HG03159 (cell line): ENCODE measurements at regions not wholly inside any gene's neighbourhood (a gene's known extent, or its start where the extent isn't known, plus 50 kb on each side); places are given as distances from the start of the nearest gene placed in this dataset.
A peak's percentile ranks its signal among the peaks of the same experiment; 100 is the strongest.
"Not testable (repeated sequence)": the region's sequence is repeated elsewhere in the genome, so short reads cannot be mapped to it uniquely, and the experiment has no call there.

Experiments
- ATAC-seq: cut with Tn5 transposase; IDR thresholded peaks from one replicate; pipeline ENCODE4 v1.9.1; 2021; ENCODE audit warnings: mild to moderate bottlenecking, moderate library complexity; ENCODE audit not compliant: unreplicated experiment

DNA sequence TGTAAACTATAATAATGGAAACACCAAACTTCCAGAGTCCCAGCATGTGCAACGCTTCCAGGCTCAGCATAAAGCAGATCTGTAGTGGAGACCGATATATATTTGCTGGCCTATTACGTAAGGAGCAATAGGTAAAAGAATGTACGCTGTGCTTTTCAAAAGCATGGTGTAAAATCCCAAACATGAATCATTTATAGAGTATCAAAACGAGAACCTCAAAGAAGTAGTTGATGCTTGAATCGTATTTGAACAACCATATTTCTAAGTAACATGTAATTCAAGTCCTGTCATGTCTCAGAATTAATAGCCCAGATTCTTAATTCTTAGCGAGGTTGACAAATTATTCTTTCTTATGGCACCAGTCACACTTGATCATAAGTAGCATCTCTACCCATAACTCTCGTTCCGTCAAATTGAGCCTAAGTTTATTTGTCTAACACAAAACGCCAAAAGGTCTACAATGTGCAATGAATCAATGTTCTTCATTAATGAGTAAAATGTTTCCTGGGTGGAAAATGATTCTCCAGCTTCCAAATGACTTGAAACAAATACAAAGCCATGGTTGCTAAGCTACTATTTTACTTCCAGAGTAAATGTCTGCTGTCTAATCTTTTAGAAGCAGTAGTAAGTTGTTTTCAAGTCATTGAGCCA, 811.5 kb upstream of the FRG1 start:
- no peak for ATAC-seq

DNA sequence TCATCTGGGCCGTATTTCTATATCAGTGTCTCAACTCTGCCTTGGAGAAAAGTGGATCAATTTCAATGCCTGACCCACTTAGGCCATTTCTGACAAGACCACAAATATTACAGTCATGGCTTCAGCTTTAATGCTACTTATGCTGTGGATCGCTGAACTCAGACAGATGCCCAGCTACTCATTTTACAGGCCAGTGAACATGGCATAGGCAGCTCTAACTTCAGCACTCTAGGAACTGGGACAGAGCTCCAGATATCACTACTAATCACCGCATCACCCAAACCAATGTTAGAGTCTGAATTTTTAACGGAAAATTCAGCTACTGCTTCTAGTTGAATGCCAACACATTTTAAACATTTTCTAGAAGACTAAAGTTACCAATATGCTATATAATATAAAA, 809.6 kb upstream of the FRG1 start:
- no peak for ATAC-seq

DNA sequence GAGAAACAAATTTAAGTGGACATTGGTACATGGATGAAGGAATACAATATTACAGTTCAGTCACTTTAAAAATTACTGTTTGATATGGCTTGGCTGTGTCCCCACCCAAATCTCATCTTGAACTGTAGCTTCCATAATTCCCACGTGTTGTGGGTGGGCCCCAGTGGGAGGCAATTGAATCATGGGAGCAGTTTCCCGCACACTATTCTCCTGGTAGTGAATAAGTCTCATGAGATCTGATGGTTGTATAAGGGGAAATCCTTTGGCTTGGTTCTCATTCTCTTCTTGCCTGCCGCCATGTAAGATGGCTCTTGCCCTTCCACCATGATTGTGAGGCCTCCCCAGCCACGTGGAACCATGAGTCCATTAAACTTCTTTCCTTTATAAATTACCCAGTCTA, 804.2 kb upstream of the FRG1 start:
- ATAC-seq = no peak

DNA sequence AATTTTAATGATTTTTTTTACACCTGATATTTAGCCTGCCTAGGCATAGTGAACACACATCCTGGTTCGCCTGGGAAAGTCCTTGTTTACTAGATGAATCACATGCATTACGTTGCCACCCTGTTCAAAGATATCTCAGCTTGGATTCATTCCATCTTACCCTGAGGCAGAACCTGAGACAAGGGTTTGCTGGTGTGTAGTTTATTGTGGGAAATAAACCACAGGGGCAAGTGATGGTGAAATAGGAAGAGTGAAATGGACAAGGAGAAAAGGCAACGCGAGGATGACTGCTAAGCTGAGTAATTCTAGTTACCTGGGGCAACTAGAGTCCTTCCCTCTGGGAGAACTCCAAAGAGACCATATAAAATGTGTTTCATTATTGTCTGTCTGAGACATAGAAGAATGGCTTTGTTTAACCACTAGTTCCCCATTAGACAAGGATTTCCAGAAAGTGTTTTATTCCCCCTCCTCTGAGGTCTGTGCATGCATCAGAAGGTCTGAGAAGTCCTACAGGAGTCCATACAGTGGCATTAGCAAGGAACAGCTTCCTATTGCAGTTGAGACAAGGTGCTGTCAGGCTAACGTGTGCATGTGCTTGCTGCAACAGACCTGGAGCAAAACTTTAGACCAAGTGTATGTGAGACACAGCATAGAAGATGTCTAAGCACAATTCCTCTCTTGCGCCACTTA, 797.3 kb upstream of the FRG1 start:
- no peak for ATAC-seq

DNA sequence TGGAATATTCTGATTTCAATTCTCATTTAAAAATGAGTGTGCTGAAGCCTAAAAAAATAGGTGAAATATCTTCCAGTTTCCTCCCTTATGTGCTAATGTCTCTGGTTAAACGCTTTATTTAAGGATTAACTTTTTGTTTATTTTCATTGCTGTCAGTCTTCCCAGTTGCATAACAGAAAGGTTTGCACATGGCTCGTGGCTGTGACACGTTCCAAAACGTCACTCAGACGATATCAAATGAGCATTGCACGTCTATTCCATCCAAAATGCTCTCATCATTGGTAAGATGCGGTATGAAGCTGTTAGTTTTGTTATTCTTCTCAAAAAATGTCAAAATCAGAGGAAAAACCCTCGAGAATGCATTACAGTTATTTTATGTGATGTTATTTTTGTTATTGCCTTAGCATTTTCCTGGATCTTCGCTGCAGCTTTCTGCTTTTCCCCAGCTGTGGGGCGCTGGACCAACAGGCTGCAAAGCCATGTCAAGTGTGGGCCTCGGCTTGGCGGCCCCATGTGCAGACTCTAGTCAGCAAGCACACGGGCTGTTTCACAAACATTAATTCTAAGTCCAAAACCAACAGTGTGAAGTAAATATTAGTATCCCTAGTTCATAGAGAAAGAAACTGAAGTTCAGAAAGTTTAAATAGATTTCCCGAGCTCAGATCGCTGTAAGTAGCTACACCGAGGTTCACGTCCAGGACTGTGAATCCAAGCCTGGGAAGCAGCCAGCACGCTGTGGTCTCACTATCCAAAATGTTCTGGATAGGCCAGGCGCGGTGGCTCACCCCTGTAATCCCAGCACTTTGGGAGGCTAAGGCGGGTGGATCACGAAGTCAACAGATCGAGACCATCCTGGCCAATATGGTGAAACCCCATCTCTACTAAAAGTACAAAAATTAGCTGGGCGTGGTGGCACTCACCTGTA, 793.4 kb upstream of the FRG1 start:
- ATAC-seq = no peak

DNA sequence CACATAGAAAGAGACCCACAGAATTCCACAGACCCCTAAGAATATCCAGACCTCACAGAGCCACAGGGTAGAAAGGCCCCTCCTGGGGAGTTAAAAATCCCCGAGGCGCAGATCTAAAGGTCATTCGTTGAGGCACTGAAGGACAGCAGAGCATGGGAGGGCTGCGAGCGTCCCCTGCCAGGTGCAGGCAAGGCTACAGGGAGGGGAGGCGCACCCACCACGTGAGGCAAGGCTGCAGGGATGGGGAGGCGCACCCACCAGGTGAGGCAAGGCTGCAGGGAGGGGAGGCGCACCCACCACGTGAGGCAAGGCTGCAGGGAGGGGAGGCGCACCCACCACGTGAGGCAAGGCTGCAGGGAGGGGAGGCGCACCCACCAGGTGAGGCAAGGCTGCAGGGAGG, 785.6 kb upstream of the FRG1 start:
- not testable (repeated sequence) for ATAC-seq

DNA sequence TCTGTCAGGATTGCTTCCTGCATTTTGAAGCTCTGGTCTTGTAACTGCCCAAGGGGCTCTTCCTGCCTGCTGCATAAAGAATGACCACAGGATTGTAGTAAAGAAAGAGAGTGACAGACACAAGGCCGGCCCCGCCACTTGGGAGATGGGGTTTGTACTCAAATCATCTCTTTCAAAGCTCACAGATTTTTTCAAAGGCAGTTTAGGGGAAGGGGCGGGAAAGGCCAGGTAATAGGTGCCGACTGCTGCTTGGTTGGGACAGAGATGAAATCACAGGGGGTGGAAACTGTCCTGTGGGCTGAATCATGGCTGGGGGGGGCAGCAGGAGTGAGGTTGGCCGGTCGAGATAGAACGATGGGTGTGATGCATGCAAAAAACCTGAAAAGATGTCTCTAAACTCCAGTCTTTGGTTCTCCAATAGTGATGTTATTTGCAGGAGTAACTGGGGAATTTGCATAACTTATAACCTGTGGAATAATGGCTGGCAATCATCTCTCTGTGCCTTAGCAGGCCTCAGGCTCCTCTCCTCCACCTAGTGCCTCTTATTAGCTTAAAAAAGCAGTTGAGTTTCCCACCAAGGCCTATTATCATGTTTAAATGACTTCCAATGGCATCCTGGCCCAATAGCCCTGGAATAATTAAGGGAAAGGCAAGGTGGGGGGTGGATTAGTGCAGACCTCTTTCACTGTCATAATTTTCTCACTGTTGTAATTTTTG, 778.4 kb upstream of the FRG1 start:
- no peak for ATAC-seq

DNA sequence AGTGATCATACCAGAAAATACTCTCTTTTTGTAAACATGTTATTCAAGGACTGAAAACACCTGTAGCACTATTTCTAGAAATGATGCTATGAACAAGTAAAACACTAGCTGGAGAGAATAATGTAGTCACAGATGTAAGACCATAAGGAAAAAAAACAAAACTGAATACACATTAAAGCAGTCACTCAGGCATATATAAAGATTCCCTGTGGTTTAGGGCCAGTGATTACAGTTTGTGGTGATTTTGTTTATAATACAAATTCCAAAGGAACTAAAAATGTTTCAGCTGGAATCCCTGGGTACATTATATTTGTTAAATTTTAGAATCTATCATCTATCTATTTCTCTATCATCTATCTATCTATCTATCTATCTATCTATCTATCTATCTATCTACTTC, 777.8 kb upstream of the FRG1 start:
- ATAC-seq = no peak

DNA sequence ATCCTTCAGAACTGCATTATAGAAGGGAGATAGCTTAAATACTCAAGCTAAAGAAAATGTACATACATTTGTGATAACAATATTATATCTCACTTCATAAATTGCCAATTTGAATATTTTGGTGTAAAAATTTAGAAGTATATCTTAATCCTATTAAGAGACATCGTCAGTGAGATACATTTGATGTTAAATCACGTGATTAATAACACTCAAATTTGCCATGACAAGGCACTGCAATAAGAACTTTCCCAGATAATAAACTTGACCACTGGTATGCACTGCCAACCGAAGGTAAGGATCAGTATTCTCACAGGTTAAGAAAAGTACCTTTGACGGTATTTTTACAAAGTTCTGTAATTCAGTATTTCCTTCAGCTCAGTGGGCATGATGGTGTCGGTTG, 764.7 kb upstream of the FRG1 start:
- ATAC-seq = no peak

DNA sequence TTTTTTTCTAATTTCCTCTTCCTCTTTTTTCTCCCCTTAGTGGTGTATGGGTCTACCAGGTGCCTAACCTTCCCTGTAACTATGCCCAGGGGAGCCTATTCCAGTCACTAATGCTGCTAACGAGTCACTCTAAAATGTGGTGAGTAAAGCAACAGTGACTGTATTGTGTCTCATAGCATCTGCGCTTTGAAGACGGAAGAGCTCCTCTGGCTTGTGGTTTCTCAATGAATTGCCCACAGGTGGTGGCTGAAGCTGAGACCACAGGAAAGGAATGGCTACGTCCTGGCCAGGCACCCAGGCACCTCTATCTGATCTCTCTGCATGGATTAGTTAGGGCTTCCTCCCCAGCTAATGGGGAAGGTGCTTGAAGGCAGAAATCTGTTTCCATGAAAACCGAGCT, 763.5 kb upstream of the FRG1 start:
- no peak for ATAC-seq

DNA sequence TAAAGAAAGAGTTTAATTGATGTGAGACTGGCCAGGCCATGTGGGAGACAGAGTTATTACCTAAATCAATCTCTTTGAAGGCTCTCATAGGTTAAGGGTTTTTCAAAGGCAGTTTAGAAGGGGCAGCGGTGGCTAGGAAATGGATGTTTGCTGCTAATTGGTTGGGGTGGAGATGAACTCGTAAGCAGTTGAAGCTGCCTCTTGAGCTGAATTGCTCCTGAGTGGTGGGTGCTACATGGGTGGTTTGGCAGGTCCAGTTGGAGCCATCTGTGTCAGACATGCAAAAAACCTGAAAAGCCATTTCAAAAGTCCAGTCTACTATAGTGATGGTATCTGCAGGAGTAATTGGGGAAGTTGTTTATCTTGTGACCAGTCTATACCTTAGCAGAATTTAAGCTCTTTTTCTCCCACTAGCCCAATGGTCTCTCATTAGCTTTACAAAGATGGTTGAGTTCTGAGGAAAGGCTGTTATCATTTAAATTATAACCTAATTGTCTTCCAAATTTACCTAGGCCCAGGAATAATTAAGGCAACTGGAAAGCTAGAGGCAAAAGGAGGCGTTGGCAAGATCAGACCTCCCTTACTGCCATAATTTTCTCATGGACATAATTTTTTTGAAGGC, 762.4 kb upstream of the FRG1 start:
- ATAC-seq = no peak

DNA sequence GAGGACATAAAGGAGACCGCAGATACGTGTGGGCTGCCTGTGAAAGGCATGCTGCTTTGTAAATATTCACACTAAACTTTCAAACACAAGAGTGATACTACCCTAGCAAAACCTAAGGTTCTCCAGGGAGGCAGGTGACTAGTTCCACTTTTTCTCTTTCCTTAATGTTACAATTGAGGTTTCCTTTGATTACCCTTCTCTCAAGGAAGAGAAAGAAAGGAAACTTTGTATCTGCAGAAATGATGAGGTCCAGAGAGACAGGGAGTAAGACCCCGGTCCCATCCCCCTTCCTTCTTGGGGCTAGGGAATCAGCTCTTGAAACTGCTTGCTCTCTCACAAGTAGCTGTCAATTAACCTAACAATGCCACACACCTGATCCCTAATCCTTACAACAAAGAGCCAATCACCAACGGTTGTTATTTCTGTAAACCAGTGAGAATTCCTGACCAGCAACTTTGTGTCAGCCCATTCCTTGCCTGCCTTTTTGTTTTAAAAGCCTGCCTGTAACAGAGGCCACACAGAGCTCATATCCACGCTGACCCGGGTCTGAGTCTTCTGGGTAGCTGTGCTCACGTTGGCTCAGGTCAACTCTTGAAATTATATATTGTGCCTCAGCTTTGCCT, 754.8 kb upstream of the FRG1 start:
- ATAC-seq = no peak

DNA sequence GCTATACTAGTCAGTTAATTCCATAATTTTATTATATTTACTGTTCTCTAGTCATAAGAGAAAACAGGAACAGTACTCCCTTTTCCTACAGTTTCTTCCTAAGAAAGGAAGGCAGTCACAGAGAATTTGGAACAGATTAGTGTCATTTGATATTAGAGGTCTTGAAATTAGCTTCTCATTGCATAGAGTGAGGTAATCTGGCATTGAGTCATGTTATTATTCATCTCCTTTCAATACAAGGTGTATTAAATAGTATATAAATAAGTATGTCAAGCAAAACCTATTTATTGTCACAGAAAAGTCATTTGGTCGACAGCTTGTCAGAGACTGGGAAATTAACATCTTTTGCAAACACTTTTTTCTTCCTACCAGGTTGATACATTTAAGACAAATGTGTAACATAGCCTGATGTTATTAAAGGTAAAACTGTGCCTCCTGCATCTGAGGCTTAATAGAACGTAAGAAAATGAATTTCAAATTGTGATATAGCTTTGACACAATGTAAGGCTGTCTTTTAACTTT, 753.1 kb upstream of the FRG1 start:
- ATAC-seq = no peak

DNA sequence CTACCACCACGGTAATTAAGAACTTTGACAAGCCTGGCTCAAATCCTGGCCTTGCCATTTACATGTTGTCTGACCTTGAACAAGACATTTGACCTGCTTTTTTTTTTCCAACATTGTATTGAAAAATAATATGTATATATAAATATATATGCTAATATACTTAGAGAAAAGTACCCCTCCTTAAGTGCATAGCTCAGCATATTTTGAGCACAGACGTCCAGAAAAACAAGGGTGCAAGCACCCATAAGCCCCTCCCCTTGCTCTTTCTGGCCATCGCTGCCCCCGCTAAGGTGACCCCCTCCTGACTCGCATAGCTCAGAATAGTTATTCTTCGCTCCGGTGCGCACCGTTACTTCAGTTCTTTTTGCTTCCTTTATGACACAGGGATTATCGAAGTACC, 742.0 kb upstream of the FRG1 start:
- no peak for ATAC-seq

DNA sequence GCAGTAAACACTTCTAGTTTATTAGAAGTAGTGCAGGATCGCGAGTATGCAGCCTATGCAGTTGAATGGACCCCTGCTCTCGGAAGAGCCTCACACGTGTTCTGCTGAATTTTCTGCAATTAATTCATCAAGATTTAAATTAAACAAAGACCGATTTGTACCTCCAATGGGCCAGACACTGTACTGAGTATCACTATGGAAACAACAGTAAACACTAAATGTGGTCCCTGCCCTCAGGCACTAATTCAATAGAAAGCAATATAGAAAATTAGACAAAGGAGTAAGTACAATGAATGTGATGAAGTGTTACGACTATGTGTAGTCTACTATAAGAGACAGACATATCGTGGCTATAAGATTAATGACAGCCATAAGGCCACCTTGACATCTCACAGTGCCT, 740.3 kb upstream of the FRG1 start:
- no peak for ATAC-seq

DNA sequence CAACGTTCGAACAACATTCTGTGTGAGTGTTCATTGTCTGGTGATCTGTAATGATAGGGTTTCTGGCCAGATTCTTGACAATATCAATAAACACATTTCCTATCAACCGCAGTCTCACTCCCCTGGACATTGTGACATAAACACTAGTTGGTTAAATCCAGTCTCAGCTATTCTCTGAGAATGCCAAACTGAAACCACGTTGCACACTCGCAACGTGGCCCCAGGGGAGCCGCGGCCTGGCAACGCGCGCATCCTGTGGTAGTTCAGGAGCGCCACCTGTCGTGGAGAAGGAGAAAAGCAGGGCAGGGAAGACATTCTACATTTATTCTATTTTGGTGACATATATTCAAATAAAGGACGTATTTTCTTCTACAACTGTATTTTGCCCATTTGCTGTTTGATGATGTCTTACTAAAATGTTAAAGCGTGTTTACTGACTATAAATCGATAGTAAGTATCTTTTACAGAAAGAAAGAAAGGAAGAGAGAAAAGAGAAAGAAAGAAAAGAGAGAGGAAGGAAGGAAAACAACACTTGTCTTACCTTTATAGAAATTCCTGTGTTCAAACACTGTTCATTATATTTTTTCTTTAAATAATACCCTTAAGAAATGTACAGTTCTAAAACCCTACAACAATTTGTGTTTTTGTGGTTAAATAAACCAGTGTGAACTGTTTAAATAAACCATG, 738.3 kb upstream of the FRG1 start:
- ATAC-seq = peak; percentile 62

DNA sequence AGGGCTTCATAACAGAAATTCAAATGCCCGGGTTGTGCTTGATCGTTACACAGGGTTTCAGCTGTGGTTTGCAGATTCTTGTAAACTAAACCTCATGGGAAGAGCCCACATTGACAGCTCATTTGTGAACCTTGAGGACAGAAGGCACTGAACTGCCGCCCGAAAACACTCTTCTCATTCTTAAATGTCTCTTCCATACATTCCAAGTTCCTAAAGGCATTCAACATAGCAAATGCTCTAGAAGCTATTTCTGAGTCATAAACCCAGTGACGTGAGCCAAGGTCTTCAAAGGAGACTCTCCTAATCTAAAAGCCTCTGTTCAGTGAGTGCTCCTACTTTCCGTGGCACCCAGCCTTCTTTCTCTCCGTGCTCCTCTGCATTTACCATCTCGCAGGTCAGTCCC, 737.8 kb upstream of the FRG1 start:
- no peak for ATAC-seq

DNA sequence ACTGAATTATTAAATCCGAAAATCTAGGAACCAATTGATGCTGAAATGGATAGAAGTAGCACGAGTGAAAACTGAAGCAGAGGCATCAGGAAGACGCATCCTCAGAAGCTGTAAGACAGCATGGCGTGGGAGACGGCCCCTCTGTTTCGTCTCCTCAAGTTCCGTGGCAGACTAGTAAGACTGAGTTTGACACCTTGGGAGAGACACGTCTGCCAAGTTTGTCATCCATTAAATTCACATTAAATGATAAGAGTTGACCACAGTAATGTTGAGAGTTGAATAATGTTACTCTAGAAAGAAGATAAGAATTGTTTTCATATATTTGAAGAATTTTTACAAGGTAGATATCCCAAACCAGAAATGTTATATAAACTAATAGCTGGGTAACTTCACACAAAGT, 736.1 kb upstream of the FRG1 start:
- no peak for ATAC-seq

DNA sequence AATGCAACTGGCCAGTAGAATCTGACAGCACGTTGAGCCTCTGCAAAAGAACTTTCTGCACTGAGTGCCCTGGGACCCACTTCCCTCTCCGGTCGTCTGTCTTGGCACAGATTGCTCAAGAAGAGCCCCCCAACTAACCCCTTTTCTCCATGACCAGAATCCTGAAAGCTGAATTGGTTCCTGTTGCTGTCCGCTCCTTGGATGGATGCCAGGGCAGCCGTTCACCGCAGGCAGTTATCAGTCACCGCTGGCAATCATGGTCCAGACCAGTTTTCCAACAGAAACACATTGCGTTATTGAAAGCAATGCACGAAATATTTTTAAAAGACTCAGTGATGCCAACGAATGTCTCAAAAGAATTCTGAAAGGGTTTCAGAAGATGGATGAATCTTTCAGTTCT, 733.7 kb upstream of the FRG1 start:
- no peak for ATAC-seq

DNA sequence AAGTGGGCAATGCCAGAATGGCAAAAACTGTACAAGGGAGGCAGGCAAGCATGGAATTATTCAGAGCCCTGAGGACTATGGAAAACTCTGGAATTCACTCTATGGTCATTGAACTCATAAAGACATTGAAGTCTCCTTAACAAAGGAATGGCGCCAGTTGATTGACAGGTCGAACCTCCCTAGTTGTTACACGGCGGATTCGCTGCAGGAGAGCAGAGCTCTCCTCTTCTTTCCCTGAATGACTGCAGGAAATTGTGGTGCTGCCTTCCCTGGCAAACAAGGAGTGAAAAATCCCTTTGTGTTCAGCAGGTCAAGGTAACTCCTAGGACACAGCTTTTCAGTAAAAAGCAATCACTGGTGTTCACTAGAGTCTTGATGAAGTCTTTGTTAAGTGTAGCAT, 732.8 kb upstream of the FRG1 start:
- ATAC-seq = no peak
